ENCODE measurements at regions not wholly inside any gene's neighbourhood (a gene's known extent, or its start where the extent isn't known, plus 50 kb on each side); places are given as distances from the start of the nearest gene placed in this dataset.

DNA sequence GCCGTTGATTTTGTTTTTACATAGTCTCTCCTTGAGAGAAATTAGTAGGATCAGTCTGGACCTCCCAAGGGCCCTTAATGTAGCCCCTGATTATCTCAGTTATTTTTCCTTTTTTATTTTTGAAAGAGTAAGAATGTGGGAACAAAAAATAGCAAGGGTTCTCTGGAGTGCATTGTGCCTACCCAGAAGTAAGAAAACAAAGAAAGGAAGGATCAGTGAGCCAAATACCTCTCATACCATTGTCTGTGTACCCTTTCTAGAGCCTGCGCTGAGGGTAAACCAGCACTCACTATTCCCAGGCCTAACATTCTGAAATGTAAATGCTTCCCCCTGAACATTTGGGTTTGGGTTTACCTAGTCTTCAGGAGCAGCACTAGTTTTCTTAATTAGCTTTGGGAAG is 213.0 kb upstream of the TARS1 start:
- TF ChIP-seq, protein P1, sequence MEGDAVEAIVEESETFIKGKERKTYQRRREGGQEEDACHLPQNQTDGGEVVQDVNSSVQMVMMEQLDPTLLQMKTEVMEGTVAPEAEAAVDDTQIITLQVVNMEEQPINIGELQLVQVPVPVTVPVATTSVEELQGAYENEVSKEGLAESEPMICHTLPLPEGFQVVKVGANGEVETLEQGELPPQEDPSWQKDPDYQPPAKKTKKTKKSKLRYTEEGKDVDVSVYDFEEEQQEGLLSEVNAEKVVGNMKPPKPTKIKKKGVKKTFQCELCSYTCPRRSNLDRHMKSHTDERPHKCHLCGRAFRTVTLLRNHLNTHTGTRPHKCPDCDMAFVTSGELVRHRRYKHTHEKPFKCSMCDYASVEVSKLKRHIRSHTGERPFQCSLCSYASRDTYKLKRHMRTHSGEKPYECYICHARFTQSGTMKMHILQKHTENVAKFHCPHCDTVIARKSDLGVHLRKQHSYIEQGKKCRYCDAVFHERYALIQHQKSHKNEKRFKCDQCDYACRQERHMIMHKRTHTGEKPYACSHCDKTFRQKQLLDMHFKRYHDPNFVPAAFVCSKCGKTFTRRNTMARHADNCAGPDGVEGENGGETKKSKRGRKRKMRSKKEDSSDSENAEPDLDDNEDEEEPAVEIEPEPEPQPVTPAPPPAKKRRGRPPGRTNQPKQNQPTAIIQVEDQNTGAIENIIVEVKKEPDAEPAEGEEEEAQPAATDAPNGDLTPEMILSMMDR (optimal IDR thresholded peaks at IDR 0.05 in 1 of 3, IDR thresholded peaks at IDR 0.05 in 1 of 3, conservative IDR thresholded peaks at IDR 0.05 in 1 of 3; ENCODE audit: extremely low read depth in 1 of 3, insufficient read depth in 2 of 3, low read length in 3 of 3), result no peak
- no peak for TF ChIP-seq EZH2 (IDR thresholded peaks at IDR 0.05; ENCODE audit: low read length)
